ENCODE measurements at regions not wholly inside any gene's neighbourhood (a gene's known extent, or its start where the extent isn't known, plus 50 kb on each side); places are given as distances from the start of the nearest gene placed in this dataset.
A peak's percentile ranks its signal among the peaks of the same experiment; 100 is the strongest.

GRCh38 chr20:23228912-23229311 is 121.7 kb upstream of the NXT1 start:
- DNase-seq (ENCODE audit: low read depth, low spot score): peak; percentile 29
- no peak for TF ChIP-seq CTCF (IDR thresholded peaks at IDR 0.05; ENCODE audit: insufficient read depth, low read length, missing control alignments)
- ChIA-PET CTCF (interaction anchor here (1.1 kb wide), 2 partner anchors 178 to 537 kb away, joined by 3 read pairs; no protein-coding TSS in a partner anchor), POLR2A (no interaction called here)
- no peak overlapping the region for H3K4me3 ChIP-seq (ENCODE audit: low read depth, low read length)

DNA sequence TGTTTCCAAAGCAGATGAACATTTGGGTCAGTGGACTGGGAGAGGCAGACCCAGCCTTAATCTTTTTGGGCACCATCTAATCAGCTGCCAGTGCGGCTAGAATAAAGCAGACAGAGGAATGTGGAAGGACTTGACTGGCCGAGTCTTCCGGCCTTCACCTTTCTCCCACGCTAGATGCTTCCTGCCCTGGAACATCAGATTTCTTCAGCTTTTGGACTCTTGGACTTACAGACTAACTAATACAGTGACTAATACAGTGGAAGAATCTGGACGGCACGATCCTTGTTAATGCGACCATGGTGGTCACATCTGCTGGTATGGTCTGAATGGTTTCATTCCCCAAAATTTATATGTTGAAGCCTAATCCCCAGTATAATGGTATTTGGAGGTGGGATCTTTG is 122.6 kb upstream of the NXT1 start:
- H3K4me3 ChIP-seq (ENCODE audit: low read depth, low read length): no peak overlapping the region
- no peak for DNase-seq (ENCODE audit: low read depth, low spot score)
- TF ChIP-seq CTCF (IDR thresholded peaks at IDR 0.05; ENCODE audit: insufficient read depth, low read length, missing control alignments): no peak
- ChIA-PET CTCF (no interaction called here), POLR2A (no interaction called here)

DNA sequence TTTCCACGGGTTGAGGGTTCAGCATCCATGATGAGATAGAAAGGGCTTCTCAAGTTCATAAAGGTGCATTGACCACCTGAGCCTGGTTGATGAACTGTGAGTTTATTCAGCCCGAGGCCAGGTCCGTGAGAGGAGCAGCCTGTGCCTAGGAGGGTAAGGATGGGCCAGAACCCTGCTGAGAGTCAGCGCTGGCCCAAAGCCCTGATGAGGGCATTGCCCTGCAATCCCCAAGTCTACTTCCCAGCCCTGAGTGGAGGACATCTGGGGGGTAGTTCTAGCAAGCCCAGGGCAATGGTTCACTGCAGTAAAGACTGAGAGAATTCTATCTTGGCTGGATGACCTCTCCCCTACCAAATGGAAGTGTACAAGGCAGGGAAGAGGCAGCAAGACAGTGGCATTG is 123.3 kb upstream of the NXT1 start:
- ChIA-PET CTCF (interaction anchor here (0.8 to 2.1 kb wide), 2 partner anchors 8 to 535 kb away, joined by 3 to 11 read pairs; no protein-coding TSS in a partner anchor), POLR2A (no interaction called here)
- H3K4me3 ChIP-seq (ENCODE audit: low read depth, low read length): no peak overlapping the region
- no peak for DNase-seq (ENCODE audit: low read depth, low spot score)
- no peak for TF ChIP-seq CTCF (IDR thresholded peaks at IDR 0.05; ENCODE audit: insufficient read depth, low read length, missing control alignments)

DNA sequence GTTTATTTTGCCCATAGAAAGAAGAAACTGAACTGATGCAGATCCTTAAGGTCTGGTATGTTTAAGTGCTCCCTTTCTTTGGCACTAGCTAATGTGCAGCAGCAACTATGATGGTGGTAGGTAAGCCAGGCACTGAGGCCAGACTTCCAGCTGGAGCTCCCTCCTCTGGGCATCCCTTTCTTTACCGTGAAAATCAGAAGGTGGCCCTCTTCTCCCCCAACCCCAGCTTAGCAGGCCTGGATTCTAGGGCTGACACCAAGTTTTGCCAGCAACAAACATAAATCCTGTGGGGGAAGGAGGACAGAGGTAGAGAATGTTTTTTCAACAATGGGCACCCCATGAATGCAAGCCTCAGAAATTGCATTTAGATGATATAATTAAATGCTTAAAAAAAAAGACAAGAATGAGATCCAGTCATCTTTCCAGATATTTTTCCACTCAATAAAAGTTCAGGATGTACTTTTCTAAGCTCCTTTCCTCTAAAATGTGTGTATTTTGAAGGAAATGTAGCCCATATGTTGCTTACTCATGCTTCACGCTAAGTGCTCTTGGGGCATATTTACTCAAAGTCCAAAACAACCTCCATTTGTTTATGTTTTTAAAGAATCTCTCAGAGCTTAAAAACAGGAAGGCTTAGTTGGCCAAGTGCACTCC is 123.9 kb upstream of the NXT1 start:
- POLR2A ChIA-PET: no interaction called here
- TF ChIP-seq CTCF (IDR thresholded peaks at IDR 0.05; ENCODE audit: insufficient read depth, low read length, missing control alignments): no peak
- CTCF ChIA-PET: interaction anchor here (0.8 to 2.1 kb wide), 2 partner anchors 8 to 535 kb away, joined by 3 to 11 read pairs; no protein-coding TSS in a partner anchor
- no peak overlapping the region for H3K4me3 ChIP-seq (ENCODE audit: low read depth, low read length)
- no peak for DNase-seq (ENCODE audit: low read depth, low spot score)

- CTCF ChIA-PET: interaction anchor here (2.1 kb wide), 1 partner anchor 10 kb away, joined by 11 read pairs; no protein-coding TSS in a partner anchor
- no peak overlapping the region for H3K4me3 ChIP-seq (ENCODE audit: low read depth, low read length)
- DNase-seq (ENCODE audit: low read depth, low spot score): peak; percentile 51
- POLR2A ChIA-PET: no interaction called here
- TF ChIP-seq CTCF (IDR thresholded peaks at IDR 0.05; ENCODE audit: insufficient read depth, low read length, missing control alignments): no peak
Measured at GRCh38 chr20:23225407-23226060, 125.1 kb upstream of the NXT1 start.

DNA sequence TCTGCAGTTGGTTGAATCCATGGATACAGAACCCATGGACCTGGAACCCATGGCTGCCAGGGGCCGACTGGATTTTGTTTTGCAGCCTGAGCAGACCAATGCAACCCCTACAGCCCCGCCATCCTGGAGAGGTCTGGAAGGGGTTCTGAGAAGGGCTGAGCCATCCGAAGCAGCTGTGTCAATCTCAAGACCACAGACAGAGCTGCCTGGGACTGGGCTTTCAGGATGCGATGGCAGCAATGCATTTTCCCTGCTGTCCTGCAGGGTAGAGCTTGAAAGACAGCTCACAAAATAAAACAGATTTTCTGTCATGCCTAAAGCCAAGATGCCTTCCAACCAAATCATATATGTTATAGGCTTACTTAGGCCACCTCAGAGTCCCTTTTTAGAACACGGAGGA is 125.8 kb upstream of the NXT1 start:
- H3K4me3 ChIP-seq (ENCODE audit: low read depth, low read length): no peak overlapping the region
- no peak for TF ChIP-seq CTCF (IDR thresholded peaks at IDR 0.05; ENCODE audit: insufficient read depth, low read length, missing control alignments)
- CTCF ChIA-PET: no interaction called here

More for the DNA sequence above, 125.8 kb upstream of the NXT1 start:
- POLR2A ChIA-PET: no interaction called here
- no peak for DNase-seq (ENCODE audit: low read depth, low spot score)
